ENCODE measurements at regions not wholly inside any gene's neighbourhood (a gene's known extent, or its start where the extent isn't known, plus 50 kb on each side); places are given as distances from the start of the nearest gene placed in this dataset.

- TF ChIP-seq DMTF1 (CRISPR knock-in tag; IDR thresholded peaks at IDR 0.05), result no peak
- TF ChIP-seq SRY (CRISPR knock-in tag; IDR thresholded peaks at IDR 0.05), result no peak
- no peak for TF ChIP-seq FOSL1 (CRISPR knock-in tag; IDR thresholded peaks at IDR 0.05; ENCODE audit: borderline replicate concordance)
- no peak for TF ChIP-seq RCOR2 (CRISPR knock-in tag; IDR thresholded peaks at IDR 0.05)
- no peak for TF ChIP-seq RBAK (CRISPR knock-in tag; IDR thresholded peaks at IDR 0.05)
These were observed 2126.4 kb upstream of the TENM3 start (continued) for GRCh38 chr4:180116840-180117239.

DNA sequence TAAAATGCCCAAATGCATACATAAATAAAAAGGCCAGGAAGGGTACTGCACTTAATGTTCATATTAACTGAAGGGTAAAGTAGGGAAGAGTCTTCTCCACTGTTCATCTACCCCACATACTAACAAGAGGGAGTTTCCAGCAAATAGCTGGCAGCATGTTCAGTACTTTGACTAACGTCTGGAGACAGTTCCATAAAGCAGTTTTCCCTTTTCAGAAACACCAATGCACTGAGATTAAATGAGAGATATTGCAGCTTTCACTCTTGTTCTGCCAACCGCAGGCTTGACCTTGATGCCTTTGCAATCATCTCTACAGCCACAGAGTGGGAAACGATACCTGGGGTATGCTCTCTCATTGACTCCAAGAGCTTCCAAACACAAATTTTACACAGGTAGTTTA, 2123.1 kb upstream of the TENM3 start:
- DNase-seq (ENCODE audit: low spot score) (no peak), FAIRE-seq (no peak), ATAC-seq (no peak)
- BruUV-seq (replicated peaks), result no TSS peak
- no peaks in the 10 kb centered on the region; a peak in 1 of 5 replicates for H3K27me3 ChIP-seq (ENCODE audit: control insufficient read depth in 1 of 2, insufficient read depth in 2 of 2, low read length in 2 of 2)
- H3K9ac ChIP-seq (ENCODE audit: insufficient read depth, low read depth, low read length), result no peak overlapping the region
- no peaks in the 10 kb centered on the region for H3K4me1 ChIP-seq (ENCODE audit: insufficient read depth, low read length)
- no peaks in the 10 kb centered on the region for H3K79me2 ChIP-seq (ENCODE audit: insufficient read depth, low read length)
- no peaks in the 10 kb centered on the region for H4K20me1 ChIP-seq (ENCODE audit: insufficient read depth, low read length)
- WGBS (ENCODE audit: low lambda C conversion rate), result 0% methylated on average over 3 of the region's 3 CpGs
- POLR2A ChIA-PET, result no interaction called here
- no peaks in the 10 kb centered on the region for H3K36me3 ChIP-seq (replicated peaks in 1 of 2; ENCODE audit: control insufficient read depth in 1 of 2, insufficient read depth in 2 of 2, low read length in 2 of 2)
- in situ Hi-C loops (cut with HindIII; ENCODE audit: extremely low pct_ligation_motif_present, low pct_unique_long_range_greater_than_20kb) (no loop called here), intact Hi-C loops (cut with micrococcal nuclease; ENCODE audit: unreplicated experiment) (no loop called here)
- H2AFZ ChIP-seq (ENCODE audit: low read length), result no peak overlapping the region
- H3K27ac ChIP-seq (ENCODE audit: extremely low read length, insufficient read depth, low read length), result no peak overlapping the region
- no peaks in the 10 kb centered on the region for H3K9me3 ChIP-seq (ENCODE audit: low read length)
- H3K4me3 ChIP-seq (replicated peaks in 1 of 3; ENCODE audit: insufficient read depth in 1 of 3, low read depth in 2 of 3, low read length in 3 of 3), result no peak overlapping the region
- CTCF ChIA-PET (ENCODE audit: low intra/inter-chr PET ratio, low total read pairs), result no interaction called here
- H3K4me2 ChIP-seq (ENCODE audit: low read depth, low read length), result no peak overlapping the region
- TF ChIP-seq MEIS1 (CRISPR knock-in tag; IDR thresholded peaks at IDR 0.05; ENCODE audit: borderline replicate concordance) (no peak), NFAT5 (CRISPR knock-in tag; IDR thresholded peaks at IDR 0.05) (no peak), ZNF772 (CRISPR knock-in tag; IDR thresholded peaks at IDR 0.05) (no peak), AGO1 (IDR thresholded peaks at IDR 0.05; ENCODE audit: low read depth, low read length, poor library complexity, severe bottlenecking) (no peak), PHF5A (CRISPR knock-in tag; IDR thresholded peaks at IDR 0.05; ENCODE audit: low read depth, unreplicated experiment) (no peak), ZNF660 (CRISPR knock-in tag; IDR thresholded peaks at IDR 0.05; ENCODE audit: borderline replicate concordance, low read depth) (no peak), MEIS2 (CRISPR knock-in tag; IDR thresholded peaks at IDR 0.05) (no peak)
- TF ChIP-seq, protein P1, sequence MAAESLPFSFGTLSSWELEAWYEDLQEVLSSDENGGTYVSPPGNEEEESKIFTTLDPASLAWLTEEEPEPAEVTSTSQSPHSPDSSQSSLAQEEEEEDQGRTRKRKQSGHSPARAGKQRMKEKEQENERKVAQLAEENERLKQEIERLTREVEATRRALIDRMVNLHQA (CRISPR knock-in tag; IDR thresholded peaks at IDR 0.05), result no peak
- TF ChIP-seq, protein P2, sequence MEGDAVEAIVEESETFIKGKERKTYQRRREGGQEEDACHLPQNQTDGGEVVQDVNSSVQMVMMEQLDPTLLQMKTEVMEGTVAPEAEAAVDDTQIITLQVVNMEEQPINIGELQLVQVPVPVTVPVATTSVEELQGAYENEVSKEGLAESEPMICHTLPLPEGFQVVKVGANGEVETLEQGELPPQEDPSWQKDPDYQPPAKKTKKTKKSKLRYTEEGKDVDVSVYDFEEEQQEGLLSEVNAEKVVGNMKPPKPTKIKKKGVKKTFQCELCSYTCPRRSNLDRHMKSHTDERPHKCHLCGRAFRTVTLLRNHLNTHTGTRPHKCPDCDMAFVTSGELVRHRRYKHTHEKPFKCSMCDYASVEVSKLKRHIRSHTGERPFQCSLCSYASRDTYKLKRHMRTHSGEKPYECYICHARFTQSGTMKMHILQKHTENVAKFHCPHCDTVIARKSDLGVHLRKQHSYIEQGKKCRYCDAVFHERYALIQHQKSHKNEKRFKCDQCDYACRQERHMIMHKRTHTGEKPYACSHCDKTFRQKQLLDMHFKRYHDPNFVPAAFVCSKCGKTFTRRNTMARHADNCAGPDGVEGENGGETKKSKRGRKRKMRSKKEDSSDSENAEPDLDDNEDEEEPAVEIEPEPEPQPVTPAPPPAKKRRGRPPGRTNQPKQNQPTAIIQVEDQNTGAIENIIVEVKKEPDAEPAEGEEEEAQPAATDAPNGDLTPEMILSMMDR (CRISPR knock-in tag; IDR thresholded peaks at IDR 0.05), result no peak

Measured in HepG2 (cell line).